Germinal center (tissue), 1 donor: ENCODE measurements at regions not wholly inside any gene's neighbourhood (a gene's known extent, or its start where the extent isn't known, plus 50 kb on each side); places are given as distances from the start of the nearest gene placed in this dataset.
"Not testable (repeated sequence)": the region's sequence is repeated elsewhere in the genome, so short reads cannot be mapped to it uniquely, and the experiment has no call there.

ENCODE experiments used
- DNase-seq: peaks from one replicate; pipeline ENCODE4 v3.0.0; 2012; ENCODE audit warnings: mixed read lengths, low spot score

DNA sequence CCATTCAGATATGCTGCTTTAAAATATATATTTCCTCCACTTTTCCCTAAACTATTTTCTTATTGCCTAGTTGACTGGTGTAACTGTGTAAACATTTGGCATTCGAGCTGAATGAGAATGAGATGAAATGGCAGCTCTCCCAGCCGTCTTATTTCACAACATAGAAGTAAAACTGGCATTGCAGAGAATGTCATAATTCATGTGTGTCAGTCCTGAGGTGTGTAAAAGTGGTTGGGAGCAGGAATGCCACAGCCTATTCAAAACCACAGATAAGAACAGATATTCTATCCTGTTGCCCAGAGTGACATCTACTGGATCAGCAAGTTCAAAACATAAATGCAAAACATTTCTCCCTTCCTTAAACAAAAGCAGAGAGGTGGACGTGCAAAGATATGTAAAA lies 565.5 kb upstream of the CHAC2 start:
- DNase-seq: no peak

- no peak for DNase-seq
Measured at GRCh38 chr2:53200072-53200471, 567.5 kb upstream of the CHAC2 start.

DNA sequence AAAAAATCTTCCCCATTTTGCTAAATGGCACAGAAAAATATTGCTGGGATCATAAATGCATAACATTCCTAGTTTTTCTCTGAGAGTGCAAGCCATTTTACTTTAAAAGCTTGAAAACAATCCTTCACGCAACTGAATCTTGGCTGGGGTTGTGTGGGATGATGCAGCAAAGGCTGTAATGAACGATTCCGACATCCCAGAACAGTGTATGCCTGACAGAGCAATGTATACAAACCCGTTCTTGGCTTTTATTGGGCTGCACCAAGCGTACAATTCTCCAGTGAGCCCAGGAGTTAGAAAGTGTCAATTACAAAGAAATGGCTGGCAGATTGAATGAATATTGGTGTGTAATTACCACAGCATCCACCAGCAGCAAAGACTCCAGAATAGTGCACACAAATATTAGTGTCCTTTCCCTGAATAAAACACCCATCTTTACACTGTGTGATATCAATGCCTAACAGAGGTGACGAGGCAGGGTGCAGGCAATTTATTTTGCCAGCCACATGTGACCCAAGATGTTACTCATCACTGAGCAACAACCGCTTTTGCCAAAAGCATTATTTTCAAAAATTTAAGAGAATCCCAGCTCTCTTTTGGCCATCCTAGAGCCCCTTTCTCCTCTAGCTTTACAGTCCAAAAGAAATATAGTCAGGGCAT lies 578.6 kb upstream of the CHAC2 start:
- DNase-seq: no peak

DNA sequence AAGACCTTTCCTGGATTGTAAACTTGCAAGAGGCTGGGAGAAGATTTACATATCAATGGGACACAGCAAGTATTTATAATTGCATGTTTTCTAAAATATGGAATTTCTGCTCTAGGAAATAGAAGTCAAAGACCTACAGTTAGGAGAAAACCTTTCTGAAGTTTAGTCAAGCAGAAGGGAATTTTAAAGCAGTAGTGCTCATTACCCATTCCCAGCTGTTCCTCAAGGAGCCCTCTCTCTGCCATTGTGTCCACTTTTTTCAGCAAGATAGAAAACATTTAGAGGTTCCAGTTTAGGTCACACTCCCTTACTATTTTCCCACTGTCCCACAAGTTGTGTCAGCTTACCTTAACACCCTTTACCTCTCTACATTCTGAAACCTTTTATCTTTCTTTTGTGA lies 584.0 kb upstream of the CHAC2 start:
- DNase-seq: no peak

- DNase-seq: no peak
Measured at GRCh38 chr2:53182601-53183000, 585.0 kb upstream of the CHAC2 start.

DNA sequence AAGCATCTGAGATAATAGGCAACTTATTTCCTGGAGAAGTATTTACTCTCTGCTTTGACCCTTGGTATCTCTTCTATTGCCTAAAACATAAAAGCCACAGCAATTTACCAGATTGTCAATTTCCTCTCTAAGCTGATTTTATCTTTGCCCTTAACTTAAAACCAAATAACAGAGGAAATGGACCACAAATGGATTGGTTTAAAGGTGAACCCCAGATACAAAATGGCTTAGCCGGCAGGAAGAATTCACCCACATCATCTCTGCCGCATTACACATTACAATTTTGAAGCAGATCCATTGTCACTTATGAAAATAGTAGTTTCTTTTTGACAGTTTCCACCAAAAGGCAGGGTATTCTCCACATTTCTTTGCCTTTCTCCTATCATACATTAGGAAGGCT lies 585.8 kb upstream of the CHAC2 start:
- no peak for DNase-seq

- DNase-seq: no peak
Measured at GRCh38 chr2:53177327-53177726, 590.3 kb upstream of the CHAC2 start.

- DNase-seq: no peak
Measured at GRCh38 chr2:53174539-53174938, 593.1 kb upstream of the CHAC2 start.

DNA sequence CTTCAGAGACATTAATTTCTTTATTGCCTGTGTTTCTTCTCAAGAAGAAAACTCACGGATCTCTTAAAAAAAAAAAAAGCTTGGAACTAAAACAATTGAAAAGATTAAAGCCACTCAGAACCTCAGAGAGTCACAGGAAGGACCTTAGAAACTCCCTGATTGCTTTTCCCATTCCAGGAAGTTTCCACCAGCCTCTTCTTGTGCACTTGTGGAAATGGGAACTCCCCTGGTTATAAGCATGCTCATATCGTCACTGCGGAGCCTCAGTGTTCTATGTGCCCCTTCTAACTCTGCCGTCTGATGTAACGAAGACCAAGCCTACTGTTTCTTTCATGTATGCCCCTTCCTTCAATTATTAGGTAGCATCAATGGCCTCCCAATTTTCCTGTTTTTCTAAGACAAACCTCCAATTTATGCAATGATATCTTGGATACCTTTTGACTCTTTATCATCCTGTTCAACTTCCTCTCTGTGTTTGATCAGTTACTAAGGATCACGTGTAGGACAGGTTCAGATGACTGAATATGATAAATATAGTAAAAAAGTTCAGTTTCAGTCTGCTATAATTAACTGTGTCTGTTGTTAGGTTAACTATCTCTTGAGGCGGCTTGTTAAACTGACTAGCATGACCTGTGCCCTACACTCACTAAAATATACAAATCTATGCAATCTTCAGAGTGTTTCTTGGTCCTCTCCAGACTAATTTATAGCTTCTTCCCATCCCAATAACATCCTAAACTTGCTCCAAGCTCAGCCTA lies 593.7 kb upstream of the CHAC2 start:
- DNase-seq: no peak

- no peak for DNase-seq
Measured at GRCh38 chr2:53173091-53173490, 594.5 kb upstream of the CHAC2 start.

GRCh38 chr2:53170466-53170865 lies 597.1 kb upstream of the CHAC2 start:
- DNase-seq: no peak

DNA sequence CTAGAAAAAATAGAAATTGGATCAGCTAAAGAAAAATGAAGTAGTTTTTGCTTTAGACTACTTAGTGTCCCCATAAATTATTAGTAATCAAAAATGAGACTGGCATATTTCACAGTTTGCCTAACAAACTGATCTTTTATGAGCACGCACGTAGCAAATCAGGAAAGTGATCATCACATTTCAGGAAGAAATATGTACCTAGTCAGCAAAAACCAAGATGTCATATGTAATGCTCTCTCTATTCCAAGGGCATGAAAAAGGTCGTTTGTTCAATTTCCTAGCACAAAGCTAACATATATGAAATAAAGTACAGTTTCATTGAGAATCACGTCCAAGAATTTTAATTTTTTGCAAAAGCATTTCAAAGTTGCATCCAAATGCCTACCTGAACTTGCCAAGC lies 600.4 kb upstream of the CHAC2 start:
- DNase-seq: no peak

DNA sequence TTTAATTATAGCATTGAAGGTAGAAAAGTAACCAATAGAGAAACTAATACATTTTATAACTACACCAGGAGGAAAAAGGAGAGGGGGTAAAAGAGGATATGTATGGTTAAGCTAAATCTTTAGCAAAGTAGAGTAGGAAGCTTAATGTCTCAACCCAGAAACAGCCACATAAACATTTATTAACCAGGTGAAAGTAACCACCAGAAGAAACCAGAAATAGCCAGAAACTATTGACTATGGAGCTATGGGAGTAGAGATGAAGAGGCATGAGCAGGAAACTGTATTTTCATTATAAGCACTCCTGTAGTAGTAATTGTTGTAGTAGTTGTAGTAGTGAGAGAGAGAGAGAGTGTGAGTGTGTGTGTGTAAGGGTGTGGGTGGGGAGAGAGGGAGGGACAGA lies 617.5 kb upstream of the CHAC2 start:
- DNase-seq: no peak

DNA sequence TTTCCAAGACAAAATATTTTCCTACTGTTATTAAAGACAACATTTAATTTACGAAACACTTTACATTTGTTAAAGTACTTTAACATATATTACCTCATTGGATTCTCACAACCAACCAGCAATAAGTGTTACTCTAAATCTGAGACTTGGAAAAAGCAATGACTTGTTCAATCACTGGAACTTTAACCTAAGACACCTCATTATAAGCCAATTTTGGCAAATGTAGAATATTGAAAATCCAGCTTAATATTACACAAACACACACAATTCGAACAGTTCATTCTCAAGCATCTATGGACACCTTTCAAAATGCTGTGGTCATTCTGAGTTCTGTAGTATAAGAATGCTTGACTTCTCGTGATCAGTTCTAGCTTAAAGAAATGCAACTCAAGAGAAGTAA lies 619.4 kb upstream of the CHAC2 start:
- no peak for DNase-seq

DNA sequence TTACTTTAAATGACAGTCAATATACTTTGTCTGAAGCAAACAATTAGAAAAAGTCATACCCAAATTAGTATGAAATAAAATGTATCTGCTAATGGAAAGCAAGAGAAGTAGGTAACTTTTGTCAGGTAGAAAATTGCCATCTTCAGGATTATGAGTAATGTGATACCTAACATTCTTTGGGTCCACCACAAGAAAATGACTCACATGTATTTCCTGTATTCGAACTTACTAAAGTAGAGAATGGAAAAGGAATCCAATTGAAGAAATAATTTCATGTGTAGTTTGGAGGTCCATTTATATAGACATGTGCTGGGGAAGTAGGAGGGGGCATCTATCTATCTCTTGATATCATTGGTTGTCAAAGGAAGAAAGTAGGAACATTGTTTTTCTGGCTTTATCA lies 636.2 kb upstream of the CHAC2 start:
- DNase-seq: no peak

DNA sequence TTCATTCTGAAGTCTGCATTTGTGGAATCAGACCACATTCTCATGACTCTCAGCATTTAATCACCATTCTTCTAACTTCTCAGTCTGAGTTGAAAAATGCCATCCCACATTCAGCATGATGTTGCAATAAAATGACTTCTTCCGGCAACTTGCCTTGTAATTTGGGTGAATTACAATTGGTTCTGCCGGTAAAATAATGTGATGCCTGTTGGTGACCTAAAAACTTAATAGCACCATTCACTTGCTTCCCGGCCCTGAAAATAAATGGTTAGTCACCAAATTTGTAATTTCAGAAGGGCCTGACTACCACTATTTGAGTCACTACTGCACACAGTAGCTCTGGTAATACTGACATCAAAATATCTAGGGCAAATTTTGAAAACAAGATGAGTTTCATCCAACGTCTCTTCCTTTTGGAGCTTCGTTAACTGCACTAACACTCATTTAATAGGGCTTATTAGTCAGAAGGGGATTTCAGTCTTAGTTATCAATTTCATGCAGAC lies 637.1 kb upstream of the CHAC2 start:
- no peak for DNase-seq

DNA sequence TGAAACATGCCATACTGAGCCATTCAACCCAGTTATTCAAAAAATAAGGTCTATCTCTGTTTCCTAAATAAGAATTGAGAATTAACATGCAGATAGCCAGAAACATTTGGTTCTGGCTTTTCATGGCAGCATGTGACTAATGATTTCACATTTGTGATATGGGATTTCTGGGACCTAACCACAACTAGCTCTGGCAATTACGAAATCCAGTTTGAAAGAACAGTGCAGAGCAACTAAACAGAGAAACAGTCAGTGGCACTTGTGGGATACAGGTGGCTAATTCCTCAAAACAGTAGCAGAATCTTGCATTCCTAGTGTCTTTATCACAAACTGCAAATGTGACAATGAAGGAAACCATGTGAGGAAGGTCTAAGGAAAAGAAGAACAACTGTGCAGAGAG lies 637.8 kb upstream of the CHAC2 start:
- DNase-seq: no peak

DNA sequence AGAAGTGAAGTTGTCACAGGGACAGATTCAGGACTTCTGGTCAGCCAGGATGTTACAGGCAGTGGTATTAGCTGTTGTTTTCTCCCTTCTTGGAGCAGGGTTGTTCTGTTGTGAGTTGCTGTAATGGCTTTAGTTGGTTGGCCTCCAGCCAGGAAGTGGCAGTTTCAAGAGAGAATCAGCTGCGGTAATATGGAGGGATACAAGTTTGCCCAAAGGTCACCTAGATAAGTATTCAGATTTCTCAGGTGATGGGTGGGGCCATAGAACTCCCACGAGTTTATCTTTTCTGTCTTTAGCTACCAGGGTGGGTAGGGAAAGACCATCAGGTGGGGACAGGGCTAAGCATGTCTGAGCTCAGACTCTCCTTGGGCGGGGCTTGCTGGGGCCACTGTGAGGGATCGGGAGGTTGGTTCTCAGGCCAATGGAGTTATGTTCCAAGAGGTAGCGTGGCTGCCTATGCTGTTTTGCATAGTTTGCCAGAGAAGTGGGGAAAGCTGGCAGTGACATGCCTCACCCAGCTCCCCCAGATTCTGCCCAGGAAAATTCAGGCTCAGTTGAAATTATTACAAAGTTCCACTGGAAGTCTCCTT lies 640.4 kb upstream of the CHAC2 start:
- no peak for DNase-seq

DNA sequence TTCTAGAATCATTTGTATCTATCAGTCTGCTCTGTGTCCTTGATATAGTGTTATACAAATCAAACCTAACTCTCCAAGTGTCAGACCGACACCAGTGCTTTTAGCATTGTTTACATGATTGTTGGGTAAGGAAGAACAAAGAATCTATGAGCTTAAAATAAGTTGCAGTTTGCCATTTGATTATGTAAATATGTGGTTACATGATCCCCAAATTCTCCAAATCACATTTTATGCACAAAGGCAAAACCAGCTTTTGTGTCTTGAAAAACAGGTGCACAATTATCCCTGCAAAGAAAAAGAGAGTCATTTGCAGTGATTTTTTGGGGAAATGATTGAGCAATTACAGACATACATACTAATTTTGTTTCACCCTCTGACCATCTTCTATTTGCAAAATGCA lies 652.6 kb upstream of the CHAC2 start:
- DNase-seq: no peak

GRCh38 chr2:53114582-53114981 lies 653.0 kb upstream of the CHAC2 start:
- no peak for DNase-seq

DNA sequence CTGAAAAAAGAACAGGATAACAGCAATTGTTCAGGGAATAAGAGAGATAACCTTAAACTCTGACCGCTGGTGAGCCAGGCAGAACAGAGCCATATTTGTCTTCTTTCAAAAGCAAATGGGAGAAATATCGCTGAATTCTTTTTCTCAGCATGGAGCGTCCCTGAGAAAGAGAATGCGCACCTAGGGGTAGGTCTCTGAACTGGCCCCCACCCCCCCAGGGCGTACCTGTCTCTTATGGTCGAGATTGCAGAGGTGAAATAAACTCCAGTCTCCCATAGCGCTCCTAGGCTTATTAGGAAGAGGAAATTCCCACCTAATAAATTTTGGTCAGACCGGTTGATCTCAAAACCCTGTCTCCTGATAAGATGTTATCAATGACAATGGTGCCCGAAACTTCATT lies 655.2 kb upstream of the CHAC2 start:
- DNase-seq: not testable (repeated sequence)

DNA sequence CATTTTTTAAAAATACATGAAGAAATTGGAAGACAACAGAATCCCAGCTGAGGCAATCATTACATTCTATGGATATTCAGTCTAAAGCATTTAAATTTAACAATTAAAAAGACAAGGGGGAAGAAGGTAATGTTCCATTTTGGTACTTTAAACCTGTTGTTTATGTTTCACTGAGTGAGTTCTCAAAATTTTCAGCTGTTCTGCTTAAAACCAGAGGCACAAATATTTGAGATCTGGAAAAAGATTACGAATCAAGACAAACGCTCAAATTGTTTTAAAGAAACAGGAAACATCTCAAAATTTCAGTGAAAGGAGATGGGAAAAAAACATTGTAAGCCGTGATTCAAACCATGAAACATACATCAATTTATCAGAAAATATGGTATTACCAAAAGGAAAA lies 656.2 kb upstream of the CHAC2 start:
- no peak for DNase-seq

DNA sequence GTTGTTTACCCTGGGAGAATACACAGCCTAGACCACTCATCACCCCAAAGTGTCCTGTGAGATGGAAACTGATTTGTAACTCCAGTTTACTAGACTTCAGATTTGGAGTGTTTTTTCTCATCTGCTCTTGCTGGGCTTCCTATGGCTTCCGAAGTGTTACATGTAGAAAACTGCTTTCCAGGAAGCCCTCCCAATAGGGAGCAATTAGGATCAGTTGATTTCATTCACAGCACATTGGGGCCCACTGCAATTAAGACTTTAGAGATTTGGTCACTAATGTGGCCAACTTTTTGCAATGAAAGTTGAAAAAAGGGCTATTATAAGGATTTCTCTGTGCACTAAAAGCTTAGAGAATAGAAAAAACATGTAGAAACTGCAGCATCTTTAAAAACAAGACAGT lies 656.6 kb upstream of the CHAC2 start:
- DNase-seq: no peak
